ENCODE measurements at regions not wholly inside any gene's neighbourhood (a gene's known extent, or its start where the extent isn't known, plus 50 kb on each side); places are given as distances from the start of the nearest gene placed in this dataset.

DNA sequence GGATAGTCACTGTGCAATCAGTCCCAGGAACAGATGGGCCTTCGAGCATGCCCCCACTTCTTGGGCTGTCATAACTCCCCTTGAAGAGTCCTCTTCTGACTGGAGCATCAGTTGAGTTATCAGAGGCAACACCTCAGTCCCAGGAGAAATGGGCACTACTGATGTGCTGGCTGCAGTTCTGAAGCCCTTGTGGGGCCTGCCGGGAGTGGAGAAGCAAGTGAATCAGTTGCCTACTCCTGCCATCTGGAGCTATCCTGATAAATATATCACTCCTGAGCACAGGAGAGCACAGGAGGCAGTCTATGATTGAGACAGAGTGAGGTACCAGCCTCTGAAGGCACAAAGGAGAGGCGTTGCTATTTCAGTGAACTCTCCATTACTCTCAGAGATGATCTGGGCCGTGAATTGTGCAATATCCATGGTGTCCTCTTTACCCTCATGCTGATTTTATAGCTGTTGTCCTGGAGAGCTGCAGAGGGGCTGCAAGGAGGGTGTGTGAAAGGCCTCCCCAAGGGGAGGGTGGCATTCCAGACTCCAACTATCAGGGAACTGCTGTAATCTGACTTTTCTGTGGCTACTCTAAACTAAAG, 344.2 kb upstream of the ROPN1 start:
- TF ChIP-seq EZH2phosphoT487 (IDR thresholded peaks at IDR 0.05; ENCODE audit: borderline replicate concordance, low read depth, low read length), result no peak
- TF ChIP-seq, protein P1, sequence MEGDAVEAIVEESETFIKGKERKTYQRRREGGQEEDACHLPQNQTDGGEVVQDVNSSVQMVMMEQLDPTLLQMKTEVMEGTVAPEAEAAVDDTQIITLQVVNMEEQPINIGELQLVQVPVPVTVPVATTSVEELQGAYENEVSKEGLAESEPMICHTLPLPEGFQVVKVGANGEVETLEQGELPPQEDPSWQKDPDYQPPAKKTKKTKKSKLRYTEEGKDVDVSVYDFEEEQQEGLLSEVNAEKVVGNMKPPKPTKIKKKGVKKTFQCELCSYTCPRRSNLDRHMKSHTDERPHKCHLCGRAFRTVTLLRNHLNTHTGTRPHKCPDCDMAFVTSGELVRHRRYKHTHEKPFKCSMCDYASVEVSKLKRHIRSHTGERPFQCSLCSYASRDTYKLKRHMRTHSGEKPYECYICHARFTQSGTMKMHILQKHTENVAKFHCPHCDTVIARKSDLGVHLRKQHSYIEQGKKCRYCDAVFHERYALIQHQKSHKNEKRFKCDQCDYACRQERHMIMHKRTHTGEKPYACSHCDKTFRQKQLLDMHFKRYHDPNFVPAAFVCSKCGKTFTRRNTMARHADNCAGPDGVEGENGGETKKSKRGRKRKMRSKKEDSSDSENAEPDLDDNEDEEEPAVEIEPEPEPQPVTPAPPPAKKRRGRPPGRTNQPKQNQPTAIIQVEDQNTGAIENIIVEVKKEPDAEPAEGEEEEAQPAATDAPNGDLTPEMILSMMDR (conservative IDR thresholded peaks at IDR 0.05; ENCODE audit: low read length), result no peak

All from OCI-LY7 (cell line).